ENCODE measurements at regions not wholly inside any gene's neighbourhood (a gene's known extent, or its start where the extent isn't known, plus 50 kb on each side); places are given as distances from the start of the nearest gene placed in this dataset.

- no peak overlapping the region for H3K9ac ChIP-seq
- H3K4me1 ChIP-seq: no peaks in the 10 kb centered on the region
- no peaks in the 10 kb centered on the region for H3K9me3 ChIP-seq
- H3K27me3 ChIP-seq: no peaks in the 10 kb centered on the region
- H3K27ac ChIP-seq: no peak overlapping the region
- no peak overlapping the region for H3K4me2 ChIP-seq
- no peaks in the 10 kb centered on the region for H3K36me3 ChIP-seq
- no peak overlapping the region for H3K4me3 ChIP-seq
- no peak for TF ChIP-seq Cebpa-rat (IDR thresholded peaks at IDR 0.05)
- H4K20me1 ChIP-seq: no peaks in the 10 kb centered on the region
Observed at GRCh38 chr7:8809320-8809719, 375.9 kb downstream of the NXPH1 start.

DNA sequence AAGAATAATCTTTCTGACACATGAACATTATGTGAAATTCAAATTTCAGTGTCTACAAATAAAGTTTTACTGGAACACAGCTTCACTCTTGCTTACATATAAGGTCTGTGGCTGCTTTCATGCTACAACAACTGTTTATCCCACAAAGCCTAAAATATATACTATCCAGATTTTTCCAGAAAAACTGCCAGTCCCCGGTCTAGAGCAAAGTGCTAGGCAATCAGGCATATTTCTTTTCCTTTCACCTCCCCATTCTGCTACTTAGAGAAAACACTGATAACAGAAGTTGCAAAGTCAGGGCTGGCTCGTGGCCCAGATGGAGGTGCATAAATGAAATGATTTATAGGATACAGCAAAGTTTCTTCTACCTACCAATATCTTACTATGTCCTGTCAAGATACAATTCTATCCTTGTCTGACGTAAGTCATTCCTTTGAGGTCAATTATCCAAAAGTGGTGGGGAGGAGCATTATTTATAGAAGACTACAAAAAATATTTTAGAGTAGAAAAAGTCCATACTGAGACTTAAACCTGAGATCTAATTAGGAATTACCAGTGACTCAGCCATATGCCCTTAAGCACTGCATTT is 384.1 kb downstream of the NXPH1 start:
- Histone ChIP-seq H3K4me3 (no peak overlapping the region), H3K9me3 (no peaks in the 10 kb centered on the region), H3K27ac (no peak overlapping the region), H3K4me2 (no peak overlapping the region), H3K4me1 (no peaks in the 10 kb centered on the region), H3K9ac (no peak overlapping the region), H3K27me3 (no peaks in the 10 kb centered on the region), H4K20me1 (no peaks in the 10 kb centered on the region), H3K36me3 (no peaks in the 10 kb centered on the region)
- no peak for TF ChIP-seq Cebpa-rat (IDR thresholded peaks at IDR 0.05)

GRCh38 chr7:8818406-8818805 is 385.0 kb downstream of the NXPH1 start:
- no peaks in the 10 kb centered on the region for H3K9me3 ChIP-seq
- no peak overlapping the region for H3K9ac ChIP-seq
- H4K20me1 ChIP-seq: no peaks in the 10 kb centered on the region
- H3K36me3 ChIP-seq: no peaks in the 10 kb centered on the region
- H3K4me2 ChIP-seq: no peak overlapping the region
- no peak for TF ChIP-seq Cebpa-rat (IDR thresholded peaks at IDR 0.05)
- no peak overlapping the region for H3K27ac ChIP-seq
- H3K4me3 ChIP-seq: no peak overlapping the region
- no peaks in the 10 kb centered on the region for H3K4me1 ChIP-seq
- H3K27me3 ChIP-seq: no peaks in the 10 kb centered on the region

GRCh38 chr7:8822595-8822994 is 389.2 kb downstream of the NXPH1 start:
- H3K27ac ChIP-seq: no peak overlapping the region
- no peaks in the 10 kb centered on the region for H4K20me1 ChIP-seq
- TF ChIP-seq Cebpa-rat (IDR thresholded peaks at IDR 0.05): no peak

DNA sequence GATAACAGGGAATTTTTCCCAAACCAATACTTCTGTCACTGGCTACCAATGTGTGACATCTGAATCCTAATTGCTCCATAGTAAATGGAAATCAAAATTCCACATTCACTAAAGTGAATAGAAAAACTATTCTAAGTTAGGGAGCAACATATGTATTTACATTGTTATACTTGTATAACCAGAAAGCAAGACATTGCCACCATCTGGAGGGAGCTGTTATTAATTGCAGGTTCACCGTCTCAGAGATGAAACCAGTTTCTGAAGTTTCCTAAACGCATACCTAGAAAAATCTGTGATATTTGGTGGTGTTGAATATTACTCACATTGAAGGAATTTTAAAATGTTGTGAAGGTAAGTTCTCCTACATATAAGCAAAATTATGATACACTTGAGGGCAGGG is 390.1 kb downstream of the NXPH1 start:
- Histone ChIP-seq H3K27ac (no peak overlapping the region), H3K4me3 (no peak overlapping the region), H4K20me1 (no peaks in the 10 kb centered on the region), H3K36me3 (no peaks in the 10 kb centered on the region), H3K9me3 (no peaks in the 10 kb centered on the region), H3K4me2 (no peak overlapping the region), H3K27me3 (no peaks in the 10 kb centered on the region), H3K9ac (no peak overlapping the region), H3K4me1 (no peaks in the 10 kb centered on the region)
- no peak for TF ChIP-seq Cebpa-rat (IDR thresholded peaks at IDR 0.05)

More at GRCh38 chr7:8822595-8822994, 389.2 kb downstream of the NXPH1 start:
- Histone ChIP-seq H3K4me2 (no peak overlapping the region), H3K4me1 (no peaks in the 10 kb centered on the region), H3K36me3 (no peaks in the 10 kb centered on the region), H3K9ac (no peak overlapping the region), H3K4me3 (no peak overlapping the region), H3K9me3 (no peaks in the 10 kb centered on the region), H3K27me3 (no peaks in the 10 kb centered on the region)

GRCh38 chr7:8827329-8827728 is 393.9 kb downstream of the NXPH1 start:
- no peak for TF ChIP-seq Cebpa-rat (IDR thresholded peaks at IDR 0.05)
- H4K20me1 ChIP-seq: no peaks in the 10 kb centered on the region
- no peak overlapping the region for H3K4me2 ChIP-seq
- H3K4me3 ChIP-seq: no peak overlapping the region
- H3K4me1 ChIP-seq: no peaks in the 10 kb centered on the region
- no peaks in the 10 kb centered on the region for H3K27me3 ChIP-seq
- no peak overlapping the region for H3K9ac ChIP-seq
- H3K27ac ChIP-seq: no peak overlapping the region
- H3K36me3 ChIP-seq: no peaks in the 10 kb centered on the region
- no peaks in the 10 kb centered on the region for H3K9me3 ChIP-seq

DNA sequence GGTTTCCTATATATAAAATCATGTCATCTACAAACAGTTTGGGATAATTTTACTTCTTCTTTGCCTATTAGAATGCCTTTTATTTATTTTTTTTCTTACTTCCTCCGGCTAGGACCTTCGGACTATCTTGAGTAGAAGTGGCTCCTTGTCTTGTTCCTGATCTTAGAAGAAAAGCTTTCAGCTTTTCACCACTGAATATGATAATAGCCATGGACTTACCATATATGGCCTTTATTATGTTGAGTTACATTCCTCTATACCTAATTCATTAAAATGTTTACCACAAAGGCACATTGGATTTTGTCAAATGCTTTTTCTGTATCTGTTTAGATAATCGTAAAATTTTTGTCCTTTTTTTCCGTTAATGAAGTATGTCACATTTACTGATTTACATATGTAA is 395.7 kb downstream of the NXPH1 start:
- Histone ChIP-seq H3K36me3 (no peaks in the 10 kb centered on the region), H3K27ac (no peak overlapping the region), H3K4me3 (no peak overlapping the region), H3K9ac (no peak overlapping the region), H4K20me1 (no peaks in the 10 kb centered on the region), H3K27me3 (no peaks in the 10 kb centered on the region), H3K4me1 (no peaks in the 10 kb centered on the region), H3K4me2 (no peak overlapping the region), H3K9me3 (no peaks in the 10 kb centered on the region)
- TF ChIP-seq Cebpa-rat (IDR thresholded peaks at IDR 0.05): no peak

DNA sequence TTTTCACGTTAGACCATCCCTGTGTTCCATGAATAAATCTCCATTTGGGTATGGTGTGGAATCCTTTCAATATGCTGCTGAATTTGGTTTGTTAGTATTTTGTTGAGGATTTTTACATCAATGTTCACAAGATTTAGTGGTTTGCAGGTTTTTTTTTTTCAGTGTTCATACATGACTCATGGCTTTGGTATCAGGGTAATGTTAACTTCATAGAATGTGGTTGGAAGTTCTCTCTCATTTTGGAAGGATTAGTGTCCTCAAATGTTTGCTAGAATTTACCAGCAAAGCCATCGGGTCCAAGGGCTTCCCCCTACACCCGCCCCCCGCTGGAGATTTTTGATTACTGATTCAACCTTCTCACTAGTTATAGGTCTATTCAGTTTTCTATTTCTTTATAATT is 398.0 kb downstream of the NXPH1 start:
- no peaks in the 10 kb centered on the region for H4K20me1 ChIP-seq
- H3K27ac ChIP-seq: no peak overlapping the region
- no peaks in the 10 kb centered on the region for H3K36me3 ChIP-seq
- TF ChIP-seq Cebpa-rat (IDR thresholded peaks at IDR 0.05): no peak
- H3K4me3 ChIP-seq: no peak overlapping the region
- no peak overlapping the region for H3K4me2 ChIP-seq
- H3K9ac ChIP-seq: no peak overlapping the region
- H3K4me1 ChIP-seq: no peaks in the 10 kb centered on the region
- no peaks in the 10 kb centered on the region for H3K9me3 ChIP-seq
- no peaks in the 10 kb centered on the region for H3K27me3 ChIP-seq

- Histone ChIP-seq H3K9me3 (no peaks in the 10 kb centered on the region), H3K27me3 (no peaks in the 10 kb centered on the region), H3K4me1 (no peaks in the 10 kb centered on the region), H3K27ac (no peak overlapping the region), H3K9ac (no peak overlapping the region), H3K4me3 (no peak overlapping the region), H3K4me2 (no peak overlapping the region), H3K36me3 (no peaks in the 10 kb centered on the region), H4K20me1 (no peaks in the 10 kb centered on the region)
- no peak for TF ChIP-seq Cebpa-rat (IDR thresholded peaks at IDR 0.05)
Observed at GRCh38 chr7:8833355-8833754, 399.9 kb downstream of the NXPH1 start.

GRCh38 chr7:8841171-8841570 is 407.8 kb downstream of the NXPH1 start:
- no peak for TF ChIP-seq Cebpa-rat (IDR thresholded peaks at IDR 0.05)
- Histone ChIP-seq H3K36me3 (no peaks in the 10 kb centered on the region), H3K4me3 (no peak overlapping the region), H3K4me2 (no peak overlapping the region), H3K27ac (no peak overlapping the region), H4K20me1 (no peaks in the 10 kb centered on the region), H3K9ac (no peak overlapping the region), H3K27me3 (no peaks in the 10 kb centered on the region), H3K9me3 (no peaks in the 10 kb centered on the region), H3K4me1 (no peaks in the 10 kb centered on the region)

GRCh38 chr7:8871716-8872115 is 438.3 kb downstream of the NXPH1 start:
- Histone ChIP-seq H3K27ac (no peak overlapping the region), H3K9me3 (no peaks in the 10 kb centered on the region), H3K4me2 (no peak overlapping the region), H3K9ac (no peak overlapping the region), H3K27me3 (no peaks in the 10 kb centered on the region), H3K4me3 (no peak overlapping the region), H4K20me1 (no peaks in the 10 kb centered on the region), H3K4me1 (no peaks in the 10 kb centered on the region), H3K36me3 (no peaks in the 10 kb centered on the region)
- no peak; the same call in 1 of the 2 replicates for TF ChIP-seq Cebpa-rat (IDR thresholded peaks at IDR 0.05)

Measured in BLaER1 (cell line).